ENCODE measurements at regions not wholly inside any gene's neighbourhood (a gene's known extent, or its start where the extent isn't known, plus 50 kb on each side); places are given as distances from the start of the nearest gene placed in this dataset.

DNA sequence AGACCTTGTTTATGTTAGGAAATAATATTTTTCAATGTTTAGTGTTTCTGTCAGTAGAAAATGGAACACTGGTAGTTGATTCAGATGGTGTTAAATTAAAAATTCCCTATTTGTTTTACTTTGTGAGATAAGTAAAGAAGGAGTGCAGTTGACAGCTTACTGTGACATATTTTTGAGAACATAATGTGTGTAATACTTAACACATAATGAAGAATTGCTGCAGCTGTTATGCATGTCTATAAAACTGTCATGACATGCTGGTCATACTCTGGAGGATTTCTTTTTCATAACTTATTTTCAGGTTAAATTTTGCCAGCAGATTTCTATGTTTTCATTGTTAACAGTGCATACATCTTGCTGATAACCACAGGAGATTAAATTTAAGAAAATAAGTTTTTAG, 296.1 kb downstream of the CTH start:
- H3K4me3 Mint-ChIP-seq: no peak overlapping the region
- Histone ChIP-seq H3K9me3 (ENCODE audit: control insufficient read depth in 1 of 2, insufficient read depth in 1 of 2, low read length in 2 of 2) (peaks cover 0 to 13% of the 10 kb centered on the region in 2 experiments), H3K27me3 (ENCODE audit: control insufficient read depth in 1 of 2, insufficient read depth in 2 of 2, low read length in 2 of 2) (no peaks in the 10 kb centered on the region), H3K4me3 (ENCODE audit: low read length) (no peak overlapping the region), H3K27ac (ENCODE audit: low read depth in 1 of 2, low read length in 2 of 2) (no peak overlapping the region), H3K36me3 (ENCODE audit: insufficient read depth, low read length) (no peaks in the 10 kb centered on the region), H3K4me1 (ENCODE audit: insufficient read depth, low read length) (no peaks in the 10 kb centered on the region)
- CTCF ChIA-PET: no interaction called here
- POLR2A ChIA-PET: no interaction called here
- ATAC-seq (ENCODE audit: poor library complexity) (no peak), DNase-seq (no peak)
- H3K36me3 Mint-ChIP-seq (ENCODE audit: low read depth): no peaks in the 10 kb centered on the region
- no peaks in the 10 kb centered on the region for H3K4me1 Mint-ChIP-seq (ENCODE audit: low read depth)
- intact Hi-C loops (cut with DNase I, micrococcal nuclease): no loop called here
- peaks cover 10% of the 10 kb centered on the region for H3K27me3 Mint-ChIP-seq
- TF ChIP-seq, protein P1, sequence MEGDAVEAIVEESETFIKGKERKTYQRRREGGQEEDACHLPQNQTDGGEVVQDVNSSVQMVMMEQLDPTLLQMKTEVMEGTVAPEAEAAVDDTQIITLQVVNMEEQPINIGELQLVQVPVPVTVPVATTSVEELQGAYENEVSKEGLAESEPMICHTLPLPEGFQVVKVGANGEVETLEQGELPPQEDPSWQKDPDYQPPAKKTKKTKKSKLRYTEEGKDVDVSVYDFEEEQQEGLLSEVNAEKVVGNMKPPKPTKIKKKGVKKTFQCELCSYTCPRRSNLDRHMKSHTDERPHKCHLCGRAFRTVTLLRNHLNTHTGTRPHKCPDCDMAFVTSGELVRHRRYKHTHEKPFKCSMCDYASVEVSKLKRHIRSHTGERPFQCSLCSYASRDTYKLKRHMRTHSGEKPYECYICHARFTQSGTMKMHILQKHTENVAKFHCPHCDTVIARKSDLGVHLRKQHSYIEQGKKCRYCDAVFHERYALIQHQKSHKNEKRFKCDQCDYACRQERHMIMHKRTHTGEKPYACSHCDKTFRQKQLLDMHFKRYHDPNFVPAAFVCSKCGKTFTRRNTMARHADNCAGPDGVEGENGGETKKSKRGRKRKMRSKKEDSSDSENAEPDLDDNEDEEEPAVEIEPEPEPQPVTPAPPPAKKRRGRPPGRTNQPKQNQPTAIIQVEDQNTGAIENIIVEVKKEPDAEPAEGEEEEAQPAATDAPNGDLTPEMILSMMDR (IDR thresholded peaks at IDR 0.05): no peak
- H3K9me3 Mint-ChIP-seq: peaks cover 2% of the 10 kb centered on the region
- no peak overlapping the region for H3K27ac Mint-ChIP-seq

DNA sequence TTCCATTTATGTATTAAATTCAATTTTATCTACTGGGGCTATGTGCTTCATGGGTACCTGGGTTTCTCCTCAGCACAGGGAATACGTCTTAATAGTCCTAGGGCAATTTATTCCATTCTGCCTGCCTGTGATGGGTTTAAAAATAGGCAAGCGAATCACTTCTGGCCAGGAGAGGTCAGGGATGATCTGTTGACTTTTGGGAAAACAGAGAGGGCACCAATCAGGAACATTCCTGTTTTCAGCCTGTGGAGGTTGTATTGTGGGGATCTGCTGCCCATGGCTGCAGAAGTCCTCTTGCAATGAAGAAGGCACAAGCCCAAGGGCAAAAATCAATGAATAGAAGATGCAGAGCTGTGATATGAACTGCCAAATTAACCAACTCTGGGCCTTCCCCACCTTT, 303.1 kb downstream of the CTH start:
- no peaks in the 10 kb centered on the region for H3K27me3 Mint-ChIP-seq
- Histone ChIP-seq H3K4me1 (ENCODE audit: insufficient read depth, low read length) (no peaks in the 10 kb centered on the region), H3K27ac (ENCODE audit: low read depth in 1 of 2, low read length in 2 of 2) (no peak overlapping the region), H3K36me3 (ENCODE audit: insufficient read depth, low read length) (no peaks in the 10 kb centered on the region), H3K4me3 (ENCODE audit: low read length) (no peak overlapping the region), H3K27me3 (ENCODE audit: control insufficient read depth in 1 of 2, insufficient read depth in 2 of 2, low read length in 2 of 2) (no peaks in the 10 kb centered on the region), H3K9me3 (ENCODE audit: control insufficient read depth in 1 of 2, insufficient read depth in 1 of 2, low read length in 2 of 2) (peaks cover 0 to 5% of the 10 kb centered on the region in 2 experiments)
- no peak overlapping the region for H3K27ac Mint-ChIP-seq
- H3K9me3 Mint-ChIP-seq: peaks cover 4% of the 10 kb centered on the region
- DNase-seq (no peak), ATAC-seq (ENCODE audit: poor library complexity) (no peak)
- ChIA-PET CTCF (no interaction called here), POLR2A (no interaction called here)
- TF ChIP-seq, protein P1 (IDR thresholded peaks at IDR 0.05): no peak
- H3K4me1 Mint-ChIP-seq (ENCODE audit: low read depth): no peaks in the 10 kb centered on the region
- intact Hi-C loops (cut with DNase I, micrococcal nuclease): no loop called here
- H3K4me3 Mint-ChIP-seq: no peak overlapping the region
- no peaks in the 10 kb centered on the region for H3K36me3 Mint-ChIP-seq (ENCODE audit: low read depth)

DNA sequence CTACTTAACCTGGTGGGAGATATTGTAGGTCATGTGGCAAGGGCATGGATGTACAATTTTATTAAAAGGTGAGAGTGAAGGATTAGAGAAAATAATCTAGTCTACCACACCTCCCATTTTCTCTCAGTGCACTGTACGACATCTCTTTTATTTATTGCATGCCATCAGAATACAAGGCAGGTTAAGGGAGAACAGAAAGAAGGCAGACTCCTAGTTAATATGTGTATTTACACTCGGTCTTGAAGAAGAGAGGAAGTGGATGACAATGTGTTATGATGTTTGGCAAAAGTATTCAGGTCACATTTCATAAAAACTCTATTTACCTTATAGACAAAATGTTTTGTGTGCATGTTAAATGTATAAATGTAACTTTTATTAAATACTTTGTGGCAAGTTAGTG, 306.1 kb downstream of the CTH start:
- ATAC-seq (ENCODE audit: poor library complexity): no peak
- CTCF ChIA-PET: no interaction called here

More for the DNA sequence above, 306.1 kb downstream of the CTH start:
- H3K9me3 ChIP-seq (ENCODE audit: control insufficient read depth in 1 of 2, insufficient read depth in 1 of 2, low read length in 2 of 2): no peaks in the 10 kb centered on the region
- no peak for DNase-seq
- no peak overlapping the region for H3K4me3 ChIP-seq (ENCODE audit: low read length)
- H3K4me1 ChIP-seq (ENCODE audit: insufficient read depth, low read length): no peaks in the 10 kb centered on the region
- intact Hi-C loops (cut with DNase I, micrococcal nuclease): no loop called here
- H3K27me3 Mint-ChIP-seq: no peaks in the 10 kb centered on the region
- H3K27me3 ChIP-seq (ENCODE audit: control insufficient read depth in 1 of 2, insufficient read depth in 2 of 2, low read length in 2 of 2): no peaks in the 10 kb centered on the region
- H3K27ac ChIP-seq (ENCODE audit: low read depth in 1 of 2, low read length in 2 of 2): no peak overlapping the region
- no peaks in the 10 kb centered on the region for H3K36me3 Mint-ChIP-seq (ENCODE audit: low read depth)
- TF ChIP-seq, protein P1 (IDR thresholded peaks at IDR 0.05): no peak
- POLR2A ChIA-PET: no interaction called here
- no peak overlapping the region for H3K27ac Mint-ChIP-seq
- no peaks in the 10 kb centered on the region for H3K36me3 ChIP-seq (ENCODE audit: insufficient read depth, low read length)
- H3K9me3 Mint-ChIP-seq: peaks cover 4% of the 10 kb centered on the region
- H3K4me1 Mint-ChIP-seq (ENCODE audit: low read depth): no peaks in the 10 kb centered on the region
- H3K4me3 Mint-ChIP-seq: no peak overlapping the region

Measured in CD4-positive, alpha-beta T cell (primary cell).